CD4-positive, alpha-beta T cell (primary cell): ENCODE measurements at regions not wholly inside any gene's neighbourhood (a gene's known extent, or its start where the extent isn't known, plus 50 kb on each side); places are given as distances from the start of the nearest gene placed in this dataset.

ENCODE experiments used
- ATAC-seq: fragments of 200-7000 bp; cut with Tn5 transposase; one replicate; pipeline ENCODE4 v1.10.0; 2022; ENCODE audit warnings: mild to moderate bottlenecking; ENCODE audit not compliant: poor library complexity
- CTCF ChIA-PET: fragments of 350-600 bp; sonication (Branson Sonifier 250); formaldehyde crosslinking; loops from one replicate; lab custom pipeline; 2021; ENCODE audit warnings: antibody characterized with exemption, inconsistent platforms; lab: Charles Lee
- POLR2A ChIA-PET: fragments of 350-600 bp; sonication (Branson Sonifier 250); formaldehyde crosslinking; loops from one replicate; lab custom pipeline; 2021; ENCODE audit warnings: antibody characterized with exemption, inconsistent platforms; lab: Charles Lee
- DNase-seq, 14 experiments: peaks; one replicate each; pipeline ENCODE4 v3.0.0-alpha.2; 2013 to 2020; ENCODE audit warnings: mixed read lengths in 2 of 14
- H3K27ac ChIP-seq, 2 donors: one replicate each; pipeline versions ENCODE4 v1.5.1 to v1.7.0; 2013; ENCODE audit warnings: low read length in 2 of 2, low read depth in 1 of 2, mild to moderate bottlenecking in 1 of 2
- H3K27me3 ChIP-seq, 2 experiments: 1 replicate in 1 of 2; 2 replicates in 1 of 2; pipeline versions ENCODE4 v1.6.1 to v1.7.0; 2013; ENCODE audit warnings: low read length in 2 of 2, control low read depth in 1 of 2, mild to moderate bottlenecking in 1 of 2, moderate library complexity in 1 of 2; ENCODE audit not compliant: insufficient read depth in 2 of 2, control insufficient read depth in 1 of 2
- H3K36me3 ChIP-seq: one replicate; pipeline ENCODE4 v1.6.1; 2013; ENCODE audit warnings: low read length, control low read depth; ENCODE audit not compliant: insufficient read depth
- H3K4me1 ChIP-seq: one replicate; pipeline ENCODE4 v1.6.1; 2013; ENCODE audit warnings: low read length, control low read depth; ENCODE audit not compliant: insufficient read depth
- H3K4me3 ChIP-seq: one replicate; pipeline ENCODE4 v1.5.1; 2013; ENCODE audit warnings: mild to moderate bottlenecking, low read length, moderate library complexity
- H3K9me3 ChIP-seq, 2 experiments: 1 replicate in 1 of 2; 2 replicates in 1 of 2; pipeline versions ENCODE4 v1.6.1 to v1.7.0; 2013; ENCODE audit warnings: low read length in 2 of 2, mild to moderate bottlenecking in 2 of 2, control low read depth in 1 of 2, moderate library complexity in 1 of 2; ENCODE audit not compliant: control insufficient read depth in 1 of 2, insufficient read depth in 1 of 2
- H3K27ac Mint-ChIP-seq: one replicate; pipeline ENCODE4 v1.8.0; 2020; ENCODE audit warnings: mixed read lengths
- H3K27me3 Mint-ChIP-seq: one replicate; pipeline ENCODE4 v1.8.0; 2021; ENCODE audit warnings: mixed read lengths
- H3K36me3 Mint-ChIP-seq: one replicate; pipeline ENCODE4 v1.8.0; 2021; ENCODE audit warnings: low read depth, mixed read lengths
- H3K4me1 Mint-ChIP-seq: one replicate; pipeline ENCODE4 v1.8.0; 2021; ENCODE audit warnings: low read depth, mixed read lengths
- H3K4me3 Mint-ChIP-seq: one replicate; pipeline ENCODE4 v1.8.0; 2020; ENCODE audit warnings: mild to moderate bottlenecking, mixed read lengths
- H3K9me3 Mint-ChIP-seq: one replicate; pipeline ENCODE4 v1.8.0; 2020; ENCODE audit warnings: mixed read lengths
- CTCF ChIP-seq: fragments of 200-600 bp; IDR thresholded peaks from one replicate; pipeline ENCODE4 v1.8.0; 2022; ENCODE audit warnings: antibody characterized with exemption, mild to moderate bottlenecking
- intact Hi-C, 2 experiments: fragments of 100-400 bp; cut with DNase I in 1 of 2; cut with micrococcal nuclease in 1 of 2; formaldehyde crosslinking; loops; one replicate each; pipeline versions ENCODE4 v1.15.1 to v1.9.0; 2023 to 2025; cut with DNase I, micrococcal nuclease

DNA sequence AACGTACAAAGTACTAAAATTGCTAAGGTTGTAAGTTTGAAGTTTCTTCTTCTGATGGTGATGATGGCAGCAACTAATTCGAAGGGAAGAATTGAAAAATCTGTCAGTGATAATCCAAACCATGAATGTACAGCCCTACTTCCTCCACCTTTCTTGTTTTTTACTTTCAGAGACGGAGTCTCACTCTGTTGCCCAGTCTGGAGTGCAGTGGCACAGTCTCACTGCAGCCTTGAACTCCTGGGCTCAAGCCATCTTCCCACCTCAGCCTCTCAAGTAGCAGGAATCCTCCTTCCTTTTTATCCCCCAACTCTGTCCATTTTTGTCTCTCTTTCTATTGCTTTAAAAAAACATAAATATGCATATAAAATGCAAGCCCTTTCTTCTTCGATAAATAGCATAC, 112.3 kb upstream of the SOX21 start:
- Histone ChIP-seq H3K4me3 (no peak overlapping the region), H3K27ac (no peak overlapping the region), H3K27me3 (no peaks in the 10 kb centered on the region), H3K36me3 (no peaks in the 10 kb centered on the region), H3K9me3 (no peaks in the 10 kb centered on the region), H3K4me1 (no peaks in the 10 kb centered on the region)
- Mint-ChIP-seq H3K4me3 (no peak overlapping the region), H3K36me3 (no peaks in the 10 kb centered on the region), H3K4me1 (no peaks in the 10 kb centered on the region), H3K9me3 (no peaks in the 10 kb centered on the region), H3K27me3 (peaks cover 8% of the 10 kb centered on the region), H3K27ac (no peak overlapping the region)
- ATAC-seq (no peak), DNase-seq (no peak)
- ChIA-PET POLR2A (no interaction called here), CTCF (no interaction called here)
- TF ChIP-seq CTCF = no peak
- intact Hi-C loops = no loop called here

GRCh38 chr13:94822356-94822755, 110.0 kb upstream of the SOX21 start:
- H3K27ac Mint-ChIP-seq = no peak overlapping the region

GRCh38 chr13:94816256-94816655, 103.9 kb upstream of the SOX21 start:
- intact Hi-C loops = no loop called here
- H3K27me3 Mint-ChIP-seq = peaks cover 3% of the 10 kb centered on the region
- H3K36me3 Mint-ChIP-seq = no peaks in the 10 kb centered on the region
- no peak overlapping the region for H3K27ac Mint-ChIP-seq
- Histone ChIP-seq H3K9me3 (no peaks in the 10 kb centered on the region), H3K27ac (no peak overlapping the region), H3K4me1 (no peaks in the 10 kb centered on the region), H3K4me3 (no peak overlapping the region), H3K27me3 (no peaks in the 10 kb centered on the region), H3K36me3 (no peaks in the 10 kb centered on the region)
- ChIA-PET POLR2A (no interaction called here), CTCF (no interaction called here)
- no peaks in the 10 kb centered on the region for H3K9me3 Mint-ChIP-seq
- DNase-seq (no peak), ATAC-seq (no peak)
- TF ChIP-seq CTCF = no peak
- H3K4me1 Mint-ChIP-seq = no peaks in the 10 kb centered on the region
- no peak overlapping the region for H3K4me3 Mint-ChIP-seq

More at GRCh38 chr13:94822356-94822755, 110.0 kb upstream of the SOX21 start:
- no peaks in the 10 kb centered on the region for H3K36me3 ChIP-seq
- no peak overlapping the region for H3K4me3 Mint-ChIP-seq
- no peak overlapping the region for H3K27ac ChIP-seq
- no peak overlapping the region for H3K4me3 ChIP-seq
- no peaks in the 10 kb centered on the region for H3K9me3 Mint-ChIP-seq
- no peaks in the 10 kb centered on the region for H3K4me1 ChIP-seq
- no peaks in the 10 kb centered on the region for H3K27me3 ChIP-seq
- no peaks in the 10 kb centered on the region for H3K9me3 ChIP-seq
- intact Hi-C loops = no loop called here
- ChIA-PET POLR2A (no interaction called here), CTCF (no interaction called here)
- no peaks in the 10 kb centered on the region for H3K36me3 Mint-ChIP-seq
- no peak for DNase-seq
- no peak for TF ChIP-seq CTCF
- ATAC-seq = no peak
- no peaks in the 10 kb centered on the region for H3K4me1 Mint-ChIP-seq
- no peaks in the 10 kb centered on the region for H3K27me3 Mint-ChIP-seq
